GM18867 (cell line): ENCODE measurements at regions not wholly inside any gene's neighbourhood (a gene's known extent, or its start where the extent isn't known, plus 50 kb on each side); places are given as distances from the start of the nearest gene placed in this dataset.

ENCODE experiments used
- ATAC-seq: cut with Tn5 transposase; IDR thresholded peaks from one replicate; pipeline ENCODE4 v1.9.1; 2021; ENCODE audit warnings: mild to moderate bottlenecking, moderate library complexity; ENCODE audit not compliant: unreplicated experiment

DNA sequence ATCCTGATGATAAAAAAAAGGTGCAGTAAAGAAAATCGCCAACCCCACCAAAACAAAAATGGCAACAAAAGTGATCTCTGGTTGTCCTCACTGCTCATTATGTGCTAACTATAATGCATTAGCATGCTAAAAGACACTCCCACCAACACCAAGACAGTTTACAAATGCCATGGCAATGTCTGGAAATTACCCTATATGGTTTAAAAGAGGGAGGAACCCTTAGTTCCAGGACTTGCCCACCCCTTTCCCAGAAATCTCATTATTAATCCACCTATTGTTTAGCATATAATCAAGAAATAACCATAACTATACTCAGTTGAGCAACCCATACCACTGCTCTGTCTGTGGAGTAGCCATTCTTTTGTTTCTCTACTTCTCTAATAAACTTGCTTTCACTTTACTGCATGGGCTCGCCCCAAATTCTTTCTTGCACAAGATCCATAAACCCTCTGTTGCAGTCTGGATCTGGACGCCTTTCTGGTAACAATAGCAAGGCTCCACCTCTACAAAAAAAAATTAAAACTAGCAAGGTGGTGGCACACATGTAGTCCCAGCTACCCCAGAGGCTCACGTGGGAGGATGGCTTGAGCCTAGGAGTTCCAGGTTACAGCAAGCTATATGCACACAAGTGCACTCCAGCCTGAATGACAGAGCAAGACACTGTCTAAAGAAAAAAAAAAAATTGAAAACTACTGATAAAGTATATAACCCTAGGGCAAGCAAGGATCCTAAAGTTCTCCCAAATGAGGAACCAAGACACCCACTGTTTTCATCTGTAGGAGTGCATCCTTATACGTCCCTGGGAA lies 278.8 kb upstream of the JARID2 start:
- ATAC-seq, result no peak

DNA sequence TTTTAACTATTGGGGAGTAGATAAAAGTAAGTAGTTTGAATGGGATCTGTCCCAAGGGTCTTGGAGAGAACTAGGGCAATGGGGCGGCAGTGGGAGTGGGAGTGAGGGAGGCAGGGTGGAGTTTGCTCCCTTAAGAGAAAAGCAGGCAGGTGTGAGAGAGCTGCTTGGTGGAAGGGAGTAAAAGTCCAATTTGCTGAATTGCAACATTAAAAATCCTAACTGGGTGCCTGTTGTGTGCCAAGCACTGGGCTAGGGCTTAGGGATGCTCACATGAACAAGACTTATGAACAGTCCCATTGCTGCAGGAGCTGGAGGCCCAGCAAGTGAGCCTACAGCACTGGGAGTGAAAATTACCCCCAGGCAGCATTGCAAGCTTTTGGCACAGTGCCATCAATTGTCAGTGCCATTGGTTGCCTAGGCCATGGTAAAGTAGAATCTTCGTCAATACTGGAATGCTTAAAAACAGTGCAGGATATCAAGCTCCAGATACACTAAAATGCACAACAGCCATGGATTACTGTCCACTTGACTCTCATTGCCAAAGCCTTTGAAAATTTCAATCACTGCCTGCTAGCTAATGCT lies 277.7 kb upstream of the JARID2 start:
- no peak for ATAC-seq

DNA sequence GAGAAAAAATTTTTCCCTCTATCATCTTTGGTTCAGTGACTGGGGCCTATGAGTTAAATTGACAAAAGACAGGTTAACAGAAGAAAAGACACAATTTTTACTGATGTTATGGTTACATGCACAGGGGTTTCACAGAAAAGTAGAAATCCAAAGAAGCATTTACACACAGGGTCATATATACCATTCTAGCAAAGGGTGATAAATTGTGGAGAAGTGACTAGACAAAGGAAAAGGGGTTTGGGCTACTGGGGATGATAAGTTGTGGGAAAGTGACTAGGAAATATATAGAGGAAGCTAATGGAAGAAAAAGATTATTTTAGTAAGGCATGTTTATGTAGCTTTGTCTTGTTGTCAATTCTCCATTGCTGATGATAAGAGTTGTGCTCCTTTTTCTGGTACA lies 276.7 kb upstream of the JARID2 start:
- no peak for ATAC-seq

DNA sequence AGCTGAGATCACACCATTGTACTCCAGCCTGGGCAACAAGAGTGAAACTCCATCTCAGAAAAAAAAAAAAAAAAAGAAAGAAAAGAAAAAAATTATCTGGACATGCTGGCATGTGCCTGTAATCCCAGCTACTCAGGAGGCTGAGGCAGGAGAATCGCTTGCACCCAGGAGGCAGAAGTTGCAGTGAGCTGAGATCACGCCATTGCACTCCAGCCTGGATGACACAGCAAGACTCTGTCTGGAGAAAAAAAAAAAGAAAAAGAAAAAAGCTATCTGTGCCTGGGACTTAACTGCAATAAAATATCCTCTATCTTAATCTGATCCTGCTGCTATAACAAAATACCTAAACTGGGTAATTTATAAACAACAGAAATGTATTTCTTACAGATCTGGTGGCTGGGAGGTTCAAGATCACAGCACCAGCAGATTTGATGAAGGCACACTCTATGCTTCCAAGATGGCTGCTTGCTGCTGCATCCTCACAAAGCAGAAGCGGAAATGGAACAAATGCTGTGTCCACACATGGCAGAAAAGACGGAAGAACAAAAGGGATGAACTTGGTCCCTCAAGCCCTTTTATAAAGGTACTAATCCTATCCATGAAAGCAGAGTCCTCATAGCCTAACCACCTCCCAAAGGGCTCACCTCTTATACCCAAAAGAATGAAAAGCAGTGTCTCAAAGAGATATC lies 273.3 kb upstream of the JARID2 start:
- ATAC-seq, result no peak

DNA sequence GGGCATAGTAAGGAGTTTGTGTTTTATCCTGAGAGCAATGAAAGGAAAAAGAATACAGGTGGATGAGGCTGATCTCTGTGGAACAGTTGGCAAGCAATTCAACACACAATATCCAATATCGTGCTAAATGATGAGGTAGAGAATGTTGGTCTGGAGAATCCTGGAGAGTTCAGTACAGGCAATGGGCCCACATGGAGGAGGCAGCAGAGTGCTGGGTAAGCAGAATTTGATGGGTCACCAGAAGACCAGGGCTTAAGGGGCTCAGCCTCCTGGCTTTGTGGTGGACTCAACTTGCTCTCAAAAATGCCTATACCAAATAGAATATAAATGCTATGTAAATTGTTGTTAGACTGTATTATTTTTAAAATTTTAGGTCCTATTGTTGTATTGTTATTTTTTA lies 271.5 kb upstream of the JARID2 start:
- ATAC-seq, result no peak

DNA sequence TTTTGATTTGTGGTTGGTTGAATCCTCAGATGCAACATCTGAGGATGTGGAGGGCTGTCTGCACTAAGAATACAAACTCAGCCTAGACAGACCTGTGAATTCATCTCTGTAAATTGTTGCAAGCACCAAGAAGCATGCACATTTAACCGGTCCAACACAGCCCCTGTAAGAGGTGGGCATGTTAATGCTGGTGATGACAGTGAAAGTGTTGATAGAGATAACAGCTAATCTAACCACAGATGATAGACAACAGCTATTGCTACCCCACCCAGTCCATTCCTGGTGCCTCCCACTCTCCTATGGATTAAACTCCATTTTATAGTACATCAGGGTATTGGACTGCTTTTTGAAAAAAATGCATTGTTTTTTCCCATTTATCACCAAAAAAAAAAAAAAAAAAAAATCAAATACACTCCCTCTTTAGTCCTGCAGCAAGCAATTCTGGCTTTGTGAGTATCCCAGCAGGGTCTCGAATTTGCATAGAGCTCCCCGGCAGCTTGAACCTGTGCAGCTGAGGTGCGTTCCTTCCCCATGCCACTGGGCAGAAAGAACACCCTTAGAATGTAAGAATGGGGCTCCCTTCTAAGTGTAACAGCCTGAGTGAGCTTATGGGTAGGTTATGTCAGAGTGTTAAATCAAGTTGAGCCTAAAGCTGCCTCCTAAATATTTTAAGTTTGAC lies 270.9 kb upstream of the JARID2 start:
- no peak for ATAC-seq

DNA sequence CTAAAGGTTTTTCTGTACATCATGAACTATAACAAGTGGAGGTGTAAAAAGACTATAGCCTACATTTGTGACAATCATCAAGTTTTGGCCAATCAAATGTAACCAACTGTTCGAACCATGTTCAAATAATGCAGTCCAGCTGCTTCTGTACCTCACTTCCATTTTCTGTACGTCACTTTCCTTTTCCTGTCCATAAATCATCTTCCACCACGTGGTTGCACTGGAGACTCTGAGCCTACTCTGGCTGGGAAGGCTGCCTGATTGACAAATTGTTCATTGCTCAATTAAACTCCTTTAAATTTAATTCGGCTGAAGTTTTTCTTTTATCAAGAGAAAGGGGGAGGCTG lies 270.4 kb upstream of the JARID2 start:
- no peak for ATAC-seq

DNA sequence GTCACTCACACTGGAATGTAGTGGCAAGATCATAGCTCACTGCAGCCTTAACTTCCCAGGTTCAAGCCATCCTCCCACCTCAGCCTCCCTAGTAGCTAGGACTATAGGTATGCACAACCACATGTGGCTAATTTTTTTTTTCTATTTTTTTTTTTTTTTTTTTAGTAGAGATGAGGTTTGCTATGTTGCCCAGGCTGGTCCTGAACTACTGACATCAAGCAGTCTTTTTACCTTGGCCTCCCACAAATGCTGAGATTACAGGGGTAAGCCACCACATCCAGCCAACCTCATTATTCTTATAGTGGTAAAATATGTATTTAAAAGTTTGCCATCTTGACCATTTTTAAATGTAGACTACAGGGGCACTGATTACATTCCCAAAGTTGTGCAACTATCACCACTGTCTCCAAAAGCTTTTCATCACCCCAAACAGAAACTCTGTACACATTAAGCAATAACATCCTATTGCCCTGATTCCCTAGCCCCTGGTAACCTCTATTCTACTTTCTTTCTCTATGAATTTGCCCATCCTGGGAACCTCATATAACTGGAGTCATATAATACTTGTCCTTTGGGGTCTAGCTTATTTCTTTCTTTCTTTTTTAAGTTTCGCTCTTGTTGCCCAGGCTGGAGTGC lies 268.0 kb upstream of the JARID2 start:
- ATAC-seq, result no peak

DNA sequence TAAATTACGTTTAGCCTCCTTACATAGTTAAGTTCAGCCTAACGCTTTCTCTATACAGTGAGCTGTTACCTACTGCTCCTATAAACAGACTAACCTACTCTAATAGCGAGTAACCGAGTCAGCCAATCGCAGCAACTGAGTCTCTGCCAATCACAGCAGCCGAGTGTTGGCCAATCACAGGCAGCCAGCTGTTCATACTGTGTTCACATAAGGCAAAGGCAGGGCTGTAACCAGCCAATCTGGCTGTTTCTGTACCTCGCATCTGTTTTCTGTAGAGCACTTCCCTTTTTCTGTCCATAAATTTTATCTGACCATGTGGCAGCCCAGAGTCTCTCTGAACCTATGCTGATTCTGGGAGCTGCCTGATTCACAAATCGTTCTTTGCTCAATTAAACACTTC lies 263.9 kb upstream of the JARID2 start:
- no peak for ATAC-seq

DNA sequence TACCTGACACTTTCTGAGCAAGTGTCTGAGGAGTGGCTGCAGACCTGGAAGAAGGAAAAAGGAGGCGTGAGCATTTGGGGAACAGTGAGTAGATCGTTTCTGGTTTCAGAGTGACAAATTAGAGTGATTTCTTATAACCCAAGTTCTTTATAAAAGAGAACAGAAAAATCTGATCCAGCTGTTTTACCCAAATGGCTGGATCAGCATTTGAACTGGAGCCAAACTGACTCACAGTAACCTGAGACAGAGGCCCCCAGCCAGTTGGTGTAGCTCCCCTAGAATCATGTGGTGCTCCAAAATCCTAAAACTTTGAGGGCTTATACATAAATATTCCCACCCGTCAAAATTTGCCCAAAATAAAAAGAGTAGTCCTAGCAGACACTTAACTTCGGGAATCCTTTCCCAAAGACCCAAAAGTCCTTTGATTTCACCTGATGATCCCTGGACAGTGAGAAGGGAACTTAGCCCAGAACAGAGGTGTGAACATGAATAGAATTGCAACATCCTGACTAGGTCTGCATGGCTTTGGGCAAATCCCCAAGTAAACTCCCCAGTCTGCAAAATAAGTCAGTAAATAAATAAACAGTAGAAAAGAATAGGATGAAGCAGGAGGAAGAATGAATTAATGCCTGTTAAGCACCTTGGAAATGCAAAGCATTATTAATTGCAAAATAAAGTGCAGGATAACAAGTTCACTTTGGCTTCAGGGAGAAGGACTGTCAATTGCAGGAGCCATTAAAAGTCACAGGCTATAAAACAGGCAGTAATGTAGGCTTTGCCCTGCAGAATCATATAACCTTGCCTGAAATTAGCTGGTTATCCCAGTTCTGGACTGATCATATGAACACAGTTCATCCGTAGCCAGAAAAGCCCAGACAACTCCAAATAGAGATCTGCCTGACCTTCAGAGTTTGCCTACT lies 262.0 kb upstream of the JARID2 start:
- no peak for ATAC-seq

DNA sequence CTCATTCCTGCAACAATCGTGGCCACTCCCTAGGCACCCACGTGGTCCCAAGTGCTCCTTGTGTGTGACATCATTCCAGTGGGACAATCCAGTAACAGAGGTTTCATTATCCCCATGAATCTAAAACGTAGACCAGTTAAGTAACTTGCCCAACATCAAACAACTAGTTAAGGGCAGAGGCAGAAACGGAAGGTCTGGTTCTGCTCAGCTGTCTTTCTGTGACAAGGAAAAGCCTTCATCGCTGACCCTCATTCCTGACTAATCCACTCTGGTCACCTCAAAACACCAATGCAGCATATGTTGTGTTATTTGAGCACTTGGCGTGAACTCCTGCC lies 261.4 kb upstream of the JARID2 start:
- ATAC-seq, result no peak

DNA sequence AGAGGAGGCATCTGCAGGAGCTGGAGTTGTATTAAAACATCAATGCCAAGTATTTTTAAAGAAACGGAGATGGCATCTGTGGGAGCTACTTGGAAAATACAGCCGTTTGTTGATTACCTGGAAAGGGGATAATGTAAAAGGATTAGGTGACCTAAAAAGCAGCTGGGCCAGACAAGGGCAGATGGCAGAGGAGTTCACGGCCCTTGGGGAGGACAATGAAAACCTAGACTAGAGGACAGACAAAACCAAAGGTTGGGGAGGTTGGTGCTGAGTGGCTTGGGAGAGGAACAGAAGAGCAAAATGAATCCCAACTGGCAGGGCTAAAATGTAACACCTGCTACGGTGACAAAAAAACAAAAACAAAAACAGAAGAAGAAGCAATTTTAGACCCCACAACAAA lies 260.5 kb upstream of the JARID2 start:
- ATAC-seq, result no peak

DNA sequence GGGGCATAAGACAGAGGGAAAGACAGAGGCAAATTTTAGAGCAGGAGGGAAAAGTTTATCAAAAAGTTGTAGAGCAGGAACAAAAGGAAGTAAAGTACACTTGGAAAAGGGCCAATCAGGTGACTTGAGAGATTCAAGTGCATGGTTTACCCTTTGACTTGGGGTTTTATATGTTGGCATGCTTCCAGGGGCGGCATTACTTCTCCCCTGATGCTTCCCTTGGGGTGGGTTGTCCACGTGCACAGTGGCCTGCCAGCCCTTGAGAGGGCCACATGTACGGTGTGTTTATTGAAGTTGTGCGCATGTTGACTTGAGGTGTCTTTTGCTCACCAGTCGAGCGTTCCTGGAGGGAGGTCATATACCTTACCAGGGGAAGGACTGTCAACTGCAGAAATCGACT lies 259.5 kb upstream of the JARID2 start:
- no peak for ATAC-seq

DNA sequence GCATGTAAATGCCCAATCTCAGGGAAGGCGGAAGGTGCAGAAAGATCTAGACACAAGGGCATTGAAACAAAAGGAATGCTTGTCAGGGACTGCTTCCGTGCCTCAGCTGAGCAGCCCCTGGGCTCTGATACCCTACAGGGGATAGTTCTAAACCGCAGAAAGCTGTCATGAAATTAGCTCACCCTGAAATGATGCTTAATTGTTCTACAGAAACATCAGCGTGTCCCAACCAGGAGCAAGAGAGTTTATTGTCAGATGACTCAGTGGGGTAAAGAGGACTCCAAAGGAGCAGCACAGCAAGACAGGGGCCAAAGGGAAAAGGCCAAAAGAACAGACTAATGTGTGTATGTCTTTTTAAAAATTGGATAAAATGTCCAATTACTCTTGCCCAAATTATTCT lies 258.4 kb upstream of the JARID2 start:
- ATAC-seq, result no peak

DNA sequence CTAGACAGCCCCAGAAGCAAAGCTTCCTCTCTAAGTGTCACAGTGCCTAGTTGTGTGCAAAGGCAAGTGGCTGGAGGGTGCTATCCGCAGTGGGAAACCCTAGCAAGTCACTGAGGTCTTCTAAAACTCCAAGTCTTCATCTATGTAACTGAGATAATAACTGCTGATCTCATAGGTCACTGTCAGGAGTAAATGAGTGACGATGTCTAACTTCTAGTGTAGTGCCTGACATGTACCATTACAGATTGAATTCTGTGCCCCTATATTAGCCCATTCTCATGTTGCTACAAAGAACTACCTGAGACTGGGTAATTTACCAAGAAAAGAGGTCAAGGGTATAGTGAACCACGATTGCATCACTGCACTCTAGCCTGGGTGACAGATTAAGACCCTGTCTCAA lies 253.5 kb upstream of the JARID2 start:
- no peak for ATAC-seq

DNA sequence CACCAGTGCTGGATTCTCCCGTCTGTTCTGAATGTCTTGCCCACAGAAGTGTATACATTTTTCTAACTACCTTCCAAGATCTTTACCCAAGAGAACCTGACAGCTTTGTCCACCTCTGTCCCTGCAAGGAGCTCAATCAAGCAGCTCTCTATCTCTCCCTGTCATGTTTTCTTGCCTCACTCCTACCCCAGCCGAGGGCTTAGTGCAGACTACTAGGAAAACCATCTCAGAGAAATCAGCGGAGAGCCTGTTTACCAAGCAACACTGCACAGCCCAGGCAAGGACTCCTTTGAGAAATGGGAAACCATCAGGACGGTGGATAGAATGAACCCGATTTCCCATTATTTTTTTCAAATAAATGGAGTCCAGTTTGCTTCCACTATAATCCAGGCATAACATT lies 250.7 kb upstream of the JARID2 start:
- no peak for ATAC-seq

DNA sequence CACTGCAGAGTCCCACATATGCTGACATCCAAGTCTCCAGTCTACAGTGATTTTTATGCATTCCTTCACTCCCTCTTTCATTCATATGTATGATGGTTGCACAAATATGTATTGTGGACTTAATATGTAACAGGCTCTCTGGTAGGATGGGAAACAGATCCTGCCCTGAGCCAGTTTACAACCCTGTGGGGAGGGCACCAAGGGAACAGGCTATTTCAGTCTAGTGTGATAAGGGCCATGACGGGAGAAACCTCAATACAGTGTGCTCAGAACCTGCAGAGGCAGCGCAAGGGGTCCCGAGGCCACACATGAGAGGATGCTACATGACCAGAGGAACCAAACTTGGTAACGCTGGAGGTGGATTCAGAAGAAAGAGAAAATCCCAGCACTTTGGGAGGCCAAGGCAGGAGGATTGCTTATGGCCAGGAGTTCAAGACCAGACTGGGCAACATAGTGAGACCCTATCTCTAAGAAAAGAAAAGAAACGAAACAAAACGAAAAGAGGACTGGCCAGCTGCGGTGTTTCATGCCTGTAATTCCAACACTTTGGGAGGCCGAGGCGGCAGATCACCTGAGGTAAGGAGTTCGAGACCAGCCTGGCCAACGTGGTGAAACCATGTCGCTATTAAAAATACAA lies 249.8 kb upstream of the JARID2 start:
- no peak for ATAC-seq

DNA sequence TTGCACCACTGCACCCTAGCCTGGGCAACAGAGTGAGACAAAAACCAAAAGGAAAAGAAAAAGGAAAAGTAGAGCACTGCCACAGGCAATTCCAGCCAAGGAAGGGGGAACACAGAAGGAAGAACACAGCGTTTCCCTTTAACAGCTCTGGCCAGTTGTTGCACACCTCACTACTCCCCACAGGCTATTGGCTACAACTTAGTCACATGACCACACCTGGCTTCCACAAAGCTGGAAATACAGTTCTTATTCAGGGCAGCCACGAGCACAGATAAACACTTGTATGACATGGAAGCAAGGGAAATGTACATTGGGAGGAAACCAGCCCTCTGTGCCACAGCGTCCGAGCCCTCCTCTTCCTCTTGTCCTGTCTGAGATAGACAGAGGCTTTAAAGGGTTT lies 249.0 kb upstream of the JARID2 start:
- no peak for ATAC-seq

DNA sequence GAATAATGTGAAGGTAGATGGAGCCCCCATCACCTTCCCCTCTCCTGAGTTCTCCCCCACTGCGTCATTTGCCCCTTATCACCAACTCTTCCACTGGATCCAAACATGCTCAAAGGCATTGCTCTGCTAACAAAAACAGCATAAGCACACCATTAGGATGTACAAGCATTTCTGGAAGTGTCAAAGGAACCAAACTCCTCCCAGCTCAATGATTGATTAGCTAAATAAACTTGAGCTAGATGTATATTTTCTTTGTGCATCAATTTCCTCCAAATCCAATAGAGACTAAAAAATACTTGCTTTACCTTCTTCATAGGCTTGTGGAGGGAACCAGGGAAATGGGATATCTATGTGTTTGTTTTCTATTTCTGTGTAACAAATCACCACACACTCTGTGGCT lies 248.4 kb upstream of the JARID2 start:
- no peak for ATAC-seq

DNA sequence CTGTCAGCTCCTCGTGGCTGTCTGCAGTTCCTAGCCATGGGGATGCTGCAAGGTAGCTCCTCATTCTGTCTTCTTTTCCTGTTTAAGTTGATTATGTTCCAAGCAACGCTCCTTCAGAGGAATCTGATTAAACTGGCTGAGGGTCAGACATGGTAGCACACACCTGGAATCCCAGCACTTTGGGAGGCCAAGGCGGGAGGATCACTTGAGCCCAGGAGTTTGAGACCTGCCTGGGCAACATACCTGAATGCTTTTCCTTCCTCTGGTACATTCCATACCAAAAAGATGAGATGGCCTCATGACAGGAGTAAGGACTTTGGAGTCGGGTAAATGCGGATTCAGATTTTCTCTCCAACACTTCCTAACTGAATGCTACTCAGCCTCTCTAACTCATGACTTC lies 246.8 kb upstream of the JARID2 start:
- ATAC-seq, result no peak
